ENCODE measurements at regions not wholly inside any gene's neighbourhood (a gene's known extent, or its start where the extent isn't known, plus 50 kb on each side); places are given as distances from the start of the nearest gene placed in this dataset.
"Not testable (repeated sequence)": the region's sequence is repeated elsewhere in the genome, so short reads cannot be mapped to it uniquely, and the experiment has no call there.

- DNase-seq = peak in 1 of 3 donors; percentile 21
- H3K36me3 ChIP-seq (ENCODE audit: low read depth); H3K4me1 ChIP-seq (ENCODE audit: low read depth); ATAC-seq; intact Hi-C loops (cut with DNase I, micrococcal nuclease); H3K4me3 ChIP-seq: not testable (repeated sequence)
- H3K9me3 ChIP-seq = peaks cover 38% of the 10 kb centered on the region
These were observed 533.3 kb downstream of the CWH43 start for GRCh38 chr4:49519150-49520035.

GRCh38 chr4:49523816-49524765 is 538.0 kb downstream of the CWH43 start:
- H3K4me1 ChIP-seq (ENCODE audit: low read depth); H3K4me3 ChIP-seq; H3K36me3 ChIP-seq (ENCODE audit: low read depth); ATAC-seq; intact Hi-C loops (cut with DNase I, micrococcal nuclease): not testable (repeated sequence)
- peaks cover 32% of the 10 kb centered on the region for H3K9me3 ChIP-seq
- peak in 1 of 3 donors; percentile 20 for DNase-seq

- H3K36me3 ChIP-seq (ENCODE audit: low read depth); intact Hi-C loops (cut with DNase I, micrococcal nuclease); H3K4me3 ChIP-seq; ATAC-seq; DNase-seq; H3K4me1 ChIP-seq (ENCODE audit: low read depth): not testable (repeated sequence)
- peaks cover 42% of the 10 kb centered on the region for H3K9me3 ChIP-seq
These were observed 573.0 kb downstream of the CWH43 start for GRCh38 chr4:49558916-49559676.

GRCh38 chr4:49560131-49560816 is 574.2 kb downstream of the CWH43 start:
- H3K9me3 ChIP-seq = peaks cover 36% of the 10 kb centered on the region
- DNase-seq; ATAC-seq; H3K36me3 ChIP-seq (ENCODE audit: low read depth); intact Hi-C loops (cut with DNase I, micrococcal nuclease); H3K4me1 ChIP-seq (ENCODE audit: low read depth); H3K4me3 ChIP-seq: not testable (repeated sequence)

- intact Hi-C loops (cut with DNase I, micrococcal nuclease); H3K4me3 ChIP-seq: not testable (repeated sequence)
- H3K9me3 ChIP-seq = peaks cover 40% of the 10 kb centered on the region
These were observed 574.8 kb downstream of the CWH43 start for GRCh38 chr4:49560883-49561282.

GRCh38 chr4:49570248-49570647 is 584.2 kb downstream of the CWH43 start:
- H3K4me3 ChIP-seq; H3K4me1 ChIP-seq (ENCODE audit: low read depth); DNase-seq; intact Hi-C loops (cut with DNase I, micrococcal nuclease); ATAC-seq; H3K36me3 ChIP-seq (ENCODE audit: low read depth): not testable (repeated sequence)
- H3K9me3 ChIP-seq = peaks cover 68% of the 10 kb centered on the region

More at GRCh38 chr4:49560883-49561282, 574.8 kb downstream of the CWH43 start:
- H3K4me1 ChIP-seq (ENCODE audit: low read depth); DNase-seq; ATAC-seq; H3K36me3 ChIP-seq (ENCODE audit: low read depth): not testable (repeated sequence)

- intact Hi-C loops (cut with DNase I, micrococcal nuclease); ATAC-seq; H3K36me3 ChIP-seq (ENCODE audit: low read depth); DNase-seq; H3K4me3 ChIP-seq; H3K4me1 ChIP-seq (ENCODE audit: low read depth): not testable (repeated sequence)
- peaks cover 81% of the 10 kb centered on the region for H3K9me3 ChIP-seq
These were observed 587.7 kb downstream of the CWH43 start for GRCh38 chr4:49573666-49574215.

GRCh38 chr4:49575250-49575649 is 589.2 kb downstream of the CWH43 start:
- intact Hi-C loops (cut with DNase I, micrococcal nuclease) = not testable (repeated sequence)
- H3K9me3 ChIP-seq = peaks cover 84% of the 10 kb centered on the region

GRCh38 chr4:49578371-49578770 is 592.3 kb downstream of the CWH43 start:
- H3K4me3 ChIP-seq; H3K36me3 ChIP-seq (ENCODE audit: low read depth); DNase-seq; H3K4me1 ChIP-seq (ENCODE audit: low read depth); intact Hi-C loops (cut with DNase I, micrococcal nuclease); ATAC-seq: not testable (repeated sequence)
- H3K9me3 ChIP-seq = peaks cover 79% of the 10 kb centered on the region

More at GRCh38 chr4:49575250-49575649, 589.2 kb downstream of the CWH43 start:
- ATAC-seq; H3K36me3 ChIP-seq (ENCODE audit: low read depth); H3K4me3 ChIP-seq; DNase-seq; H3K4me1 ChIP-seq (ENCODE audit: low read depth): not testable (repeated sequence)

- H3K4me1 ChIP-seq (ENCODE audit: low read depth); DNase-seq; ATAC-seq; intact Hi-C loops (cut with DNase I, micrococcal nuclease); H3K36me3 ChIP-seq (ENCODE audit: low read depth); H3K4me3 ChIP-seq: not testable (repeated sequence)
- H3K9me3 ChIP-seq = peaks cover 75% of the 10 kb centered on the region
These were observed 592.8 kb downstream of the CWH43 start for GRCh38 chr4:49578899-49579298.

GRCh38 chr4:49580166-49580565 is 594.1 kb downstream of the CWH43 start:
- ATAC-seq; DNase-seq; H3K4me1 ChIP-seq (ENCODE audit: low read depth); H3K36me3 ChIP-seq (ENCODE audit: low read depth); H3K4me3 ChIP-seq; intact Hi-C loops (cut with DNase I, micrococcal nuclease): not testable (repeated sequence)
- peaks cover 64% of the 10 kb centered on the region for H3K9me3 ChIP-seq

- DNase-seq; H3K4me1 ChIP-seq (ENCODE audit: low read depth); ATAC-seq; H3K36me3 ChIP-seq (ENCODE audit: low read depth); intact Hi-C loops (cut with DNase I, micrococcal nuclease); H3K4me3 ChIP-seq: not testable (repeated sequence)
- peaks cover 25% of the 10 kb centered on the region for H3K9me3 ChIP-seq
These were observed 602.3 kb downstream of the CWH43 start for GRCh38 chr4:49588401-49588800.
